Gastroesophageal sphincter (tissue), 3 donors: ENCODE measurements at regions not wholly inside any gene's neighbourhood (a gene's known extent, or its start where the extent isn't known, plus 50 kb on each side); places are given as distances from the start of the nearest gene placed in this dataset.

Experiments used
- POLR2A ChIP-seq, 2 donors: fragments of 450-650 bp; IDR thresholded peaks; one replicate each; pipeline ENCODE4 v1.6.1; 2017; ENCODE audit warnings: antibody characterized with exemption in 2 of 2, mild to moderate bottlenecking in 2 of 2, moderate library complexity in 1 of 2
- TF ChIP-seq, protein P1 (sequence below), 4 experiments: fragments of 200-600 bp in 2 of 4; fragments of 450-650 bp in 2 of 4; sonication (generic) in 1 of 4; IDR thresholded peaks; one replicate each; pipeline ENCODE4 v1.5.1; 2017 to 2019; ENCODE audit warnings: antibody characterized with exemption in 4 of 4, mild to moderate bottlenecking in 2 of 4, moderate library complexity in 2 of 4

DNA sequence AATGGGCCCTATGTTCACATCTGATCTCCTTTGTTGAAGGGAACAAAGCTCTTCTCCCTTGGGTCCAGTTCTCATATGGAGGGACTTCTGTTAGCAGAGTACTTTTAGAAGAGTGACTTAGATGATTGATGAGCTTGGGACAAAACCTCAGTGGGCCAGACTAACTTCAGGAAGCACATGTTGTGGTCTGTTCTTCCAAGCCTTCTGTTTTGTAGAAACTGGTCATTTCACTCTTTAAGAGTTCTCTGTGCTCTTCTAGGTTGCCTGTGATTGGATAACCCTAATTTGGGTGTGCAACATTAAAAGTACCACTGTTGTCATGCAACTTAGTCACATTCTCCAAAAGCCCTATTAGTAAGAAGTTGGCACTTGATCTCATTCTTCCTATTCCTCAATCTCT lies 183.5 kb upstream of the ACO1 start:
- TF ChIP-seq POLR2A (IDR thresholded peaks at IDR 0.05), result no peak
- TF ChIP-seq, protein P1, sequence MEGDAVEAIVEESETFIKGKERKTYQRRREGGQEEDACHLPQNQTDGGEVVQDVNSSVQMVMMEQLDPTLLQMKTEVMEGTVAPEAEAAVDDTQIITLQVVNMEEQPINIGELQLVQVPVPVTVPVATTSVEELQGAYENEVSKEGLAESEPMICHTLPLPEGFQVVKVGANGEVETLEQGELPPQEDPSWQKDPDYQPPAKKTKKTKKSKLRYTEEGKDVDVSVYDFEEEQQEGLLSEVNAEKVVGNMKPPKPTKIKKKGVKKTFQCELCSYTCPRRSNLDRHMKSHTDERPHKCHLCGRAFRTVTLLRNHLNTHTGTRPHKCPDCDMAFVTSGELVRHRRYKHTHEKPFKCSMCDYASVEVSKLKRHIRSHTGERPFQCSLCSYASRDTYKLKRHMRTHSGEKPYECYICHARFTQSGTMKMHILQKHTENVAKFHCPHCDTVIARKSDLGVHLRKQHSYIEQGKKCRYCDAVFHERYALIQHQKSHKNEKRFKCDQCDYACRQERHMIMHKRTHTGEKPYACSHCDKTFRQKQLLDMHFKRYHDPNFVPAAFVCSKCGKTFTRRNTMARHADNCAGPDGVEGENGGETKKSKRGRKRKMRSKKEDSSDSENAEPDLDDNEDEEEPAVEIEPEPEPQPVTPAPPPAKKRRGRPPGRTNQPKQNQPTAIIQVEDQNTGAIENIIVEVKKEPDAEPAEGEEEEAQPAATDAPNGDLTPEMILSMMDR (IDR thresholded peaks at IDR 0.05), result no peak
